GM19043 (cell line): ENCODE measurements at regions not wholly inside any gene's neighbourhood (a gene's known extent, or its start where the extent isn't known, plus 50 kb on each side); places are given as distances from the start of the nearest gene placed in this dataset.

ENCODE experiments used
- ATAC-seq: cut with Tn5 transposase; IDR thresholded peaks from one replicate; pipeline ENCODE4 v1.9.1; 2021; ENCODE audit warnings: low read depth; ENCODE audit not compliant: unreplicated experiment

DNA sequence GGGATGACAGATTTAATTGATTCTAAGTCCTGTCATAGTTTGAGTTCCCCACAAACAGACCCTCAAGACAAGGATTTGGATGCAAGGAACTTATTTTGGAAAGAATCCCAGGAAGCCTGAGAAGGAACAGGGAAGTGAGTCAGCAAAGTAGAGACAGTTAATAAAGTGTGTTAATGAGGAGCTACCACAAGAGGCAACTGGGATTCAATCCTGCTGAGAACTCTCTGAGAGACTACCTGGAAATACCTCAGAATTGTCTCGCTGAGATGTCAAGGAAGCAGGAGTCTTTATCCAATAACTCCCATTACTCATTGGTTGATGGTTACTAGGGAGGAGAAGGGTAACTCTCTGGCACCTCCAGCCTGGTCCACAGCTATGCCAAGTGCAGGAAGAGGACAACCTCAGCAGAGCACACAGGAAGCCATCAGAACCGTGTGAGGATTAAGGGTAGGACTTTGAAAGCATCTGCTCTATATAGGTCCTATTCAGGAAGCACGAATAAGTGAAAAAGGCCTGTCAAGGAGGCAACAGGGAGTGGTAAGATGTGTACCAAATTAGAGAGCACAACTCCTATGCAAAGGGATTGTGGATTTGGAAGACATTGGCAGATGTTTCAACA is 311.1 kb upstream of the KCNH8 start:
- ATAC-seq, result no peak

DNA sequence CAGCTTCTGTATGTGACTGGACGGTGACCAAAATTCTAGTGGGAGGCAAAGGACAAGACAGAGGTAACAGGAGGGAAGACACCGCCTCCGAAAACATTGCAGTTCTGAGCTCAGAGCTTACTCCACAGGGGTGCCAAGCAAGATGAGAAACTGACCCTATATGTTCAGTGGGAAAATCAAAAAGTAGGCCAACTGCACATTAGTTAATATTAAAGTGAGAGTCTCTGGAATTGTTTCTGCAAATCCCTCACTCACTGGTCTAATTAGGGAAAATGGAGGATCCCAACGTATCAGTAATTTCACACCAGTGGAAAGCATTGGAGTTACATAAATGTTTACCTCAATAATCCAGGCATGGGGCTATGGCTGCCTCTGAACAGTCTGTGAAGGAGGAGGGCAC is 313.3 kb upstream of the KCNH8 start:
- no peak for ATAC-seq

DNA sequence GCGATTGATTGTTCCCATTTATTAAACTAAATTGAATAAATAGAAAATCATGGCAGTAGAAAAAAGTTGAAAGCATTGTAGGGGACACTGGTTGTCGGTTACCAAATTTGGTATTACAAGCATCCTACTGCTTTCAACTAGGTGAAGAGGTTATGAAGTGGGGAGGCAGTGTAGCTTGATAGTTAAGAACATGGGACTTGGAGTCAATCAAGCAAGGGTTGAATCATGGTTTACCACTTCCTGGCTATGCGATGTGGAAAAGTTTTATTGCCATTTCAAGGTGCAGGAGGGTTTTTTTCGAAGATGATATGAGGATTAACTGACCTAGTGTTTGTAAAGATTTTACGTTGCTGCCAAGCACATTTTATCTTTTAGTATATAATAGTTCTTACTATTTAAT is 318.2 kb upstream of the KCNH8 start:
- ATAC-seq, result no peak

DNA sequence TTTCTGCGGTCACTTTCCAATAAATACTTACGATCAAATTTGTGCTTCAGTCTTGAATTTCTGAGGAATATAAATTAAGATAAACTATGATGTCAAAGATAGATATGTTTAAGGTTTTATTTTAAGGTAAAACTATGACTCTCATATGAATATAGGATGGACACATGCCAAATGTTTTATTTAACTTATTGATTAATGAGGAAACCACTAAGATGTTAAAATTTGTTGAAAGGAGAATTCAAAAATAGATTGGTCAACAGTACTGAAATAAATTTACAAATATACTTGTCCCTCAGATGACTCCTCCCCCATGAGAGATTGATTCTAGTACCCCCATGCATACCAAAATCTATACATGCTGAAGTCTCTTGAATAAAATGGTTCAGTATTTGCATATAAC is 319.7 kb upstream of the KCNH8 start:
- ATAC-seq, result no peak

DNA sequence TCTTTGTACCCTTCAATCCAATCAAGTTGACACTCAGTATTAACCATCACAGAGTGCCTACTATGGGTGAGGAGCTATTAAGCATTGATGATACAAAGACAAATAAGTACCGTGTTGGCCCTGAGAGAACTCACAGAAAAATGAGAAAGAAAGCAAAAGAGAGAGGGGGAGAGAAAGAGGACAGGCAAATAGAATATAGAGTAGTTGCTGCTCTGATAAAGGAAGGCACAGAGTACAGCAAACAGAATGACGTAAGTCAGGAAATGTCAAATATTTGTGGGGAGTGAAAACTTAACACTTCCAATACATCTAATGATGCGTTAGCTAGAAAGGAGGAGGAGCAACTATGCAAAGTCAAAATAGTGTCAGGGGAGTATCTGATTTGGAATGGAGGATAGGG is 320.6 kb upstream of the KCNH8 start:
- no peak for ATAC-seq

DNA sequence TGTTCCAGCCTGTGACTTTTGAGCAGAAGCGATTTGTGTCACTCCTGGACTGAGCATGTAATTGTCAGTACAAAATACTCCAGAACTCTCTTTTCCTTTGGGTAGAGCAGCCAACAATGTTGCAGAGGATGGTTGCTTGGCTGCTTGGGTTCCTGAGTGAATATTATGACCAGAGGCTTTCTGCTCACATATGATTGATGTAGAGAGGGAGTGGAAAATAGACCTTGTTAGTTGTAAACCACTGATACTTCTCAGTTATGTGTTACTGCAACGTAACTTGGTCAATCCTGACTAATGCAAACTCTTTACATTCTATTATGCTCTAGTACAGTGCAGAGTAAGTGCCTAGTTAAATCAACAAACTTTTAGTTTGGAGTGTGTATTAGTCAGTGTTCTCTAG is 322.6 kb upstream of the KCNH8 start:
- no peak for ATAC-seq

DNA sequence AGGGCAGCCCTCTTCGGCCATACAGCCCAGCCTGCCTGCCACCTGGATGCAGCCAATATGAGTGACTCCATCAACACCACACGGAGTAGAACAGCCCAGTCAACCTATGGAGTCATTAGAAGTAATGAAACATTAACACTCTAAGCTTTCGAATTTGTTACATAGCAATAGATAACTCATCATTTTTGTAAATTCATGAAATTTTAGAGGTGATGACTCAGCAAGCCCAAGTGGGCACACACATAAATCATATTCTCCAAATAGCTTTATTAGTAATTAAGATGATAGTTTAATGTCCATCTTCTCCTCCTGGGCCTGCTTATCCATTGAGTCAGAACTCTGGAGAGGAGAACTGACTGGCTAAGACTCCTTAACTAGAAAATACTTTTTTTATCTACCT is 335.0 kb upstream of the KCNH8 start:
- ATAC-seq, result no peak

DNA sequence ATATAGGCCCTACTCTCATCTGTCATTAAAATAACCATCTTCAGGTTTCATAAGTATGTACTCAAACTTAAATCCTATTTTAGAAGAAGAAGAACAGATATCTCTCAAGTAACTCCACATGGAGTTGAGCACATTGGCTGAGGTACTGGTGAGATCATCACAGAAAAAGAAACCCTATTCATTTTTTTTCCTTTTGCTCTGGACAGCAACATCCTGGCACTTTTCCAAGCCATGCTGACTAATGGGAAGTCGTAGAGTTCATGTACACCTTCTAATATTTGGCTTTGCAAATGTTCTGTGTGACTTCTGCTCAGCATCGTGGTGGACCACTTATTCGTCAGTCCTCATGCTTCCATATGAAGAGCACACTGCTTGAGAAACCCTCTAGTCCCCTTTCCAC is 336.0 kb upstream of the KCNH8 start:
- no peak for ATAC-seq

DNA sequence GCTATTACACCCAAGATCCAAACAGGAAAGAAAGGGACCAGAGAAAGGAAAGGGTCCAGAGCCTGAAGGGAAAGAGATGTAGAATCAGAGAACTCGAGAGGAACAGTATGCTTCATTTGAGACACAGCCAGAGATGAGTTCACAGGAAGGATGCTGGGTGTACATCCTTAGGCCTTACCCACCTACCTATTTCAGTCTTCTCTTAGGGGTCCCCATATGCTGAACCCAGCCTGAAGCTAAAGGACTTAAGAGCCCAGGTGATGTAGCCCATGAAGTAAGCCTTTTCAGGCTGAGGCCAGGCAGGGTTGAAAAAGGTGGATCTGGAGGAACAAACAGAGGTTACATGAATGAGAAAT is 338.0 kb upstream of the KCNH8 start:
- no peak for ATAC-seq

DNA sequence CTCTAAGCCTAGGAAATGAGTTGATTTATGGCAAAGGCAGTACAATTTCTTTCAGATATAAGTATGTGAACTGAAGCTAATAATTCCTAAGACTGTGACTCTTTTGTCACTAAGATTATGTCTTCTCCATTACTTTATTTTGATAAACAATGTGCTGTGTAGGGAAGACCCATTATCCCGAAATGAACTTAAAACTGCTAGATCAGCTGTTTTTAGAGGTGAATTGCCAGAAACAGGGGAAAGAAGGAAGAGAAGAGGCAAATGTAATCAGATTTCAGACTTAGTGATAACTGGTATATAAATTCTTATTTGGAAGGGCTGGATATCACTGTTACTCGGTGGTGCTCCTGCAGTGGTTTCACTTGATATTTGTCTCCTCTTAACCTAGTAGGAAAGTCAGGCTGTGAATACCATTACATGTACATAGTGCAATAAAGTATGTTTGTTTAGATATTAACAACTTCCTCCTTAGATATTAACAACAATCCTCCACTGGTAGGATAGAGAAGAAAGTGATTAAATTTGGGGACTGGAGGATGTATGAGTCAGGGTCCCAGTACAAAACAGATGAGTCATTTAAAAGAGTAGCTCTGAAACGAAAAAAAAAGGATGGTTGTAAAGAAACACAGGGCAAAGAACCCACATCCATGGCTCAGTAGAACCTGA is 338.5 kb upstream of the KCNH8 start:
- no peak for ATAC-seq

DNA sequence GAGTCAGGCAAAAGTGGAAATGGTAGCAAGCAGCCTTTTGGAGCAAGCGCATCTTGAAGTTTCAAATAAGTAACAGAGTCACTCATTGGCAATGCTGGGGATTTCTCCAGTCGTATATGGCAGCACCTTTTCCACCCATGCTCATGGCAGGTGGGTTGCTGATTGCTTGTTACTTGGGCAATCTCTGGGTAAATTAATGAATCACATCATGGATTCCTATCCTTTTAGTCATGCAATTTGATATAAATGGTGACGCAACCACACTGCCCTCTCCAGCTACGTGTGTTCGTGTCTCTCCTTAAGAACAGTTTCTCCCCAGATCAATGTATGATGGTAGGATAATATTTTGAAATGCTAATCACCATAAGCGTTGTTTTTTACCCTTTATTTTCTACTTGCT is 339.9 kb upstream of the KCNH8 start:
- ATAC-seq, result no peak

DNA sequence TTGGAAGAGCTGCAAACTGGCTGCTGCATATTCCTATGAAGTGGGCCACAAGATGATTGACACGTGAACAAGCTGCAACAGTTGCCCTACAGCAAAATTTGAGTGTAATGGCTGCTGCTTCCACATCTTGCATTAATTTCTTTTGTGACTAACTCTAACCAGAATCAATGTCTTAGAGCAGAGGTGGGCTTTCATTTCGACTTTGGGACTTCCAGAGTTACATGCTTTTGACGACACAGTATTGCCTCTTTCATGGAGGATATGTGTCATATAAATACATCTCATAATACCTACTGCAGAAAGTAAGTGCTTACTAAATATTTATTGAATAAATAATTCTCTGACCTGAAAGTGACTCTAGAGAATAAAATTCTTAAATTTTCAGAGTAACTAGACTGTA is 340.7 kb upstream of the KCNH8 start:
- ATAC-seq, result no peak

DNA sequence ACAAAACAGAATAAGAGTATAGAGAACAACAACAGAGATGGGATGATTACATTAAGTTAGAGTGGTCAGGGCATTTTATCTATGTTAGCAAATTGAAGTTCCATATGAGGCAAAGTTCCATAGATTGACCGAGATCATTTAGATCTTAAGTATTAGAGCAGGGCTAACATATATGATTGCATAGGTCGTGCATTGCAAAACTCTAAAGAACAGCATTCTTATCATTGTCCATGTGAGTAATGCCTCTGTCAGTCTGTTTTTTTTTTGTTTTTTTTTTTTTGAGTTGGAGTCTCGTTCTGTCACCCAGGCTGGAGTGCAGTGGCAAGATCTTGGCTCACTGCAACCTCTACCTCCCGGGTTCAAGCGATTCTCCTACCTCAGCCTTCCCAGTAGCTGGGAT is 341.7 kb upstream of the KCNH8 start:
- ATAC-seq, result no peak

DNA sequence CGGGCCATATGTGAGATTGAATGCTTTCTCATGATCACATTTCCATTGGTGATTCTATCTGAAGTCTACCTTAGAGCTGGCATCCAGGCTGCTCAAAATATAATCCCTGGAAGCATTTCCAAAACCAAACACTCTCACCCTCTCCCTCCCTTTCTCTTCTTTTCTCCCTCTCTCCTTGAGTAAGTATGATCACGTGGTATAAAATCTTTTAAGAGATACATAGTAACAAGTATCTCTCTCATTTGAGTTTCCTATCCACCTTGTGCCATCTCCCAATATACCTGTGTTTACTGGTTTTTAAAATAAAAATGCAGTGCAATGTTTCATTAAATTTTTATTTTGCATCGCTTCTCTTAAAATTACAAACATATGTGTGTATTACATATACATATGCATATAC is 350.9 kb upstream of the KCNH8 start:
- ATAC-seq, result no peak

DNA sequence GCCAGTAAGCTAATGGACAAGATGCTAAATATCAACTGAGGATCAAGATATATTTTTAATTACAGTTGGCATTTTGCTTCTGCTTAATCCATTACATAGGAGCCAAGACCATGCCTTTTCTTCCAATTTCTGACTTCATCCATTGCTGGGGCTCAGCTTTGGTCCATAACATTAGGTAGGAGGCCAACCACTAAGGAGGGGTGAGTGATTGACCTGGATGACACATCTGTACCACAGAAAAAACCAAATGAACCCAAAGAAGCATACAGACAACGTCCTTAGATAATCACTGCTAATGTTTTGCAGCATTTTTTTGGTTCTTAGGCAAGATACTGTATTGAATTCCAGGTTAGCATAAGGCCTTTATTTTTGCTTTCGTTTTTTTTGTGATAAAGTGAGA is 353.2 kb upstream of the KCNH8 start:
- ATAC-seq, result no peak

DNA sequence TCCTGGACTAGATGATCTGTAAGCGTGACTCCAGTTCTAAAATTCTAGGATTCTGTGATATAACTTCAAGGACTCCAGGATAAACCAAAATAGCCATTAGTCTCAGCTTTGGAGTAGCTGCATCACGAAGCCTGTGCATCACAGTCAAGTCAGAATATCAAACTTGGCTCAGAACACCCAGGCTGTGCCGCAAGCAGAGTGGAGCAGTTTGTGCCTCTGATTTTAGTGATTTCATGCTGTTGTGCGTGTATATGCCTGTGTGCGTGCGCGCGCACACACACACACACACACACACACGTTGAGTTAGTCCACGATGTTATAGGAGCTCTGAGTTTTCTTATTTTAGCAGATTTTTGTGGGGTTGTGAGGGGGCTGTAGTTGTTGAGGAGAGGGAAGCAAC is 356.6 kb upstream of the KCNH8 start:
- no peak for ATAC-seq

DNA sequence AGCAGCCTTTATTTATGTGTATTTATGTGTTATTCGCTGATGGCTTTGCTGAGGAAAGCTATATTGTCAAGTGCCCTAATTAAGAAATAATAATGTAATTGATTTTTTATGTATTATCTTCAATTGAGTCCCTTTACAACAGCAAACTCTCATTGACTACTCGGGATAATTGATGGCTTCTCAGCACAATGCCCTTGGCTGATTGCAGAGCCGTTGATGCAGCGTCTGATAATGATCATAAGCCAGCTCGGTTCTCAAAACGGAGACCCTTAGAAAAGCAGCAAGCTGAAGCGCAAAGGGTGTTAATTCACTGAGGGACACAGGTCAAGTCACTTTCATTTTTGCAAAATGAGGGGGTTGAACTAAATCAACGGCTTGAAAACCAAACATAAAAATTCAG is 357.1 kb upstream of the KCNH8 start:
- no peak for ATAC-seq

DNA sequence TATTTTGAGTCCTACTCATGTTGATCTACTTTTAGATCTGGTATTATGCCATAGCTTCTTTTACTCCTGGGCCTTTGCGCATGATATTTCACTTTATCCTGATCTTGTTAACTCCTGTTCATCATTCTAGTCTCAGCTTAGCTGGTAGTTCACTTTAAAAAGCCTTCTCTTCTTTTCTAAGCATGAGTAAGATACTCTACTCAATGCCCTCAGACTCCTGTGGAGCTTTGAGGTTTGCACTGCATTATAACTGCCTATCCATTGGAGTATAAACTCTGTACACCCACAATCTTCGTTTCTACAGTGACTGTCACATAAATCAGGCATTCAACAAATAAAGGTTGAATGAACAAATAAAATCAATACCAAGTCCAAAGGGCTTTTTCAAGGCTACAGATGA is 357.9 kb upstream of the KCNH8 start:
- ATAC-seq, result no peak

DNA sequence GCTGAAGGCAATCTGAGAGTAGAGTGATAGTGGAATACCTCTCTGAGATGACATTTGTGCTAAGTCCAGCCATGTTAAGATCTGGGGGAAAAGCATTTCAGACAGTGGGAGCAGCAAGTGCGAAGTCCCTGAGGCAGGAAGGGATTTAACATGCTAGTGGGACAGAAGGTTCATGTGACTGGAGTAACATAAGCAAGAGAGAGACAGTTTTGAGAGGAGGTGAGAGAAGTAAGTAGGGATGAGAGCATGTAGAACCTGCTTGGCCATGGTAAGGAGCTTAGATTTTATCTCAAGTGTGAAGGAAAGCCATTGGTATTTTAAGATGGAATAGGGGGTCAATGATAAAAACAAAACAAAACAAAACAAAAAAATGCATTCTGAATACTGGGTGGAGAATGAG is 358.6 kb upstream of the KCNH8 start:
- no peak for ATAC-seq

DNA sequence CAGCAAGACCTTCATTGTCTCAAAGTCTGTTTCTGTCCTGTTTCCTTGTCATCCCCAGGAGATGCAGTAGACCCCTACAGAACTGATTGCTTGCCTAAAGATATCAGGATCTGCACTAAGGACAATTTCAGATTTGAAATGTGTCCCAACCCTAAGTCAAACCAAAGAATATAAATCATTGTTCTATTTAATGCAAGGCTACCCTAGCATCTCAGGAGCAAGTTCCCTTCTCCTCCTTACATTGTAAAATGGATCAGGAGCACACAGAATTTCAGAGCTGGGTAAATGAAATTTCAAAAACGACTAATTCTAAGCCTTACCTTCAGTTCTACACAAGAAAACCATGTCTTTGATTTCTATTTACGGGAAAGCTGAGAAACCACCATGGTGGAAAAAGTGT is 360.9 kb upstream of the KCNH8 start:
- no peak for ATAC-seq

DNA sequence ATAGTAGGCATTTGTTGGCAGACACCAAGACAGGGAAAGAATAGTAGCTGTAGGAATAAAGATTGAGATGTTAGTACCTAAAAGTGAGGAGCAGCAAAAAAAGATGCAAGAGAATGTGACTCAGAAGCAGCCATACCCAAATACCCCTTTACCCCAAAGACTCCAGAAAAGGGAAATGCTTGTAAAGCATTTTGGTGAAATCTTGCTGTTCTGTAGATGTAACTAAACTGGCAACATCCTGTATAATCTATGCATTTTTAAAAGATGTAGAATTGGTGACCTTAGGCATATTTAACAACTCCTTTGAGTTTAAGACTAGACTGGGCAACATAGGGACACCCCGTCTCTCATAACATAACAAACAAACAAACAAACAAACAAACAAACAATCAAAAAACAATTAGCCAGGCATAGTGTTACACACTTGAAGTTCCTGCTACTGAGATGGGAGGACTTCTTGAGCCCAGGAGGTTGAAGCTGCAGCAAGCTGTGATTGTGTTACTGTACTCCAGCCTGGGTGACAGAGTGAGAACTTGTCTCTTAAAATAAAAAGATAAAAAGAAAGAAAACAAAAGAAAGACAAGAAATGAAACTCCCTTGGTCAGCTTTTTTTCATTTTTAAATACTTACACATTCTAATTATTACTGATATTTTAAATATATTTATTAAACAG is 361.5 kb upstream of the KCNH8 start:
- ATAC-seq, result no peak

DNA sequence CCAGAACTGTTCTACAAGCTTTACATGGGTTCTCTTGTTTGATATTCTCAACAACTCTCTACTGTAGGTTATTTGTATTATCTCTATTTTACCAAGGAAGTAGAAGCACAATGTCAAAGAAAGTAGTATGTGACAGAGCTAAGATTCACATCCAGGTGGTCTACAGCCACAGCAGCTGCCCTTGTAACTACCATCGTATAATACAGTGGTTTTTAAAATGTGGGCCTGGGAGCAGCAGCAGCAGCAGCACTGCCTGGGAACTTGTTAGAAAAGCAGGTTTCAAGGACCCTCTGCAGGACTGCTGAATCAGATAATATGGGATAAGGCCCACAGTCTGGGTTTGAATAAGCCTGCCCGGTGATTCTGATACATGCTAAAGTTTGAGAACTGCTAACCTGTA is 357.1 kb upstream of the SATB1 start:
- no peak for ATAC-seq
